Fibroblast of mammary gland (primary cell): ENCODE measurements at regions not wholly inside any gene's neighbourhood (a gene's known extent, or its start where the extent isn't known, plus 50 kb on each side); places are given as distances from the start of the nearest gene placed in this dataset.
A peak's percentile ranks its signal among the peaks of the same experiment; 100 is the strongest.

Experiments used
- DNase-seq: peaks from one replicate; pipeline ENCODE4 v3.0.0-alpha.2; 2010; ENCODE audit warnings: low read depth
- H3K4me3 ChIP-seq: 2 replicates; pipeline ENCODE4 v1.5.1; 2011; ENCODE audit warnings: low read depth, mild to moderate bottlenecking, low read length, moderate library complexity; ENCODE audit not compliant: control insufficient read depth
- TF ChIP-seq, protein P1 (sequence below): conservative IDR thresholded peaks from 2 replicates; pipeline ENCODE4 v1.5.1; 2011; ENCODE audit warnings: low read depth, low read length, inconsistent platforms; ENCODE audit not compliant: control insufficient read depth, insufficient read depth

DNA sequence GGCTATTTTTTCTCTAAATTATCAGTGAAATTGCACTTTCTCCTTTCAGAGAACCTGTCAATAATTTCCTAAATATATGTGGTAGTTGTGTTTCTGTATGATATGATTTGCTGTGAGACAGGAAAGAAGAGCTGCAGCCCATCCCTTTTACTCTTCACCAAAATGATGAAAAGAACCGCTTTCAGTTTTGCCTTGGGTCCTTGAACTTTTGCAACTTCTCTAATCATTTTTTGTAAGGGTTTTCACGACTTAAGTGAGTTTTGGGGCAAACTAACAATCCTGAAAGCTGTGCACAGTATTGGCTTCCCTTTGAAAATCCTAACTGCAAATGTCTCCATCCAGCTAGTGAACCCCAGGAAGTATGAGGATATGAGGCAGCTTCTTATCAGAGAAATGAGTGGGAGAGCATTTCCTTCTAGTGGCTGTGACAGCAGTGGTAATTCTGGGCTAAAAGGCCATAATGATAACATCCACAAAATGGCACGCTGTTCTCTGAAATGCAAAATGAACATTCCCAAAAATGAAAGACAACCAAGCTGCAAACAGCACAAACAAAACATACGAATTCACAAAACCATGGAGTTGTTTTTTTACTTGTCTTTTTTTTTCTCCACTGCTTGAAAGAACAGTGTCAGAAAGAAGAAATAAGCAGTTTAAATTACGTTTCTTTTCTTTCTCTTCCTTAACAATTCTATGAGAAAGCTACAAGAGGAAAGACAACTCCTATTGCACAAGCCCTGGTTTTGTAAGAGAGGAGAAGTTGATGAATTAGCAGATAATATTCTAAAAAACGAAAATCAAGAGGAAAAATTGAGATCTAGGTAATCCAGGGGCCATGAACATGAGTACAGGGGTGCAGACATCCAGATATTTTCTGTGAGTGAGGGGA, 1291.6 kb upstream of the ZEB2 start:
- TF ChIP-seq, protein P1, sequence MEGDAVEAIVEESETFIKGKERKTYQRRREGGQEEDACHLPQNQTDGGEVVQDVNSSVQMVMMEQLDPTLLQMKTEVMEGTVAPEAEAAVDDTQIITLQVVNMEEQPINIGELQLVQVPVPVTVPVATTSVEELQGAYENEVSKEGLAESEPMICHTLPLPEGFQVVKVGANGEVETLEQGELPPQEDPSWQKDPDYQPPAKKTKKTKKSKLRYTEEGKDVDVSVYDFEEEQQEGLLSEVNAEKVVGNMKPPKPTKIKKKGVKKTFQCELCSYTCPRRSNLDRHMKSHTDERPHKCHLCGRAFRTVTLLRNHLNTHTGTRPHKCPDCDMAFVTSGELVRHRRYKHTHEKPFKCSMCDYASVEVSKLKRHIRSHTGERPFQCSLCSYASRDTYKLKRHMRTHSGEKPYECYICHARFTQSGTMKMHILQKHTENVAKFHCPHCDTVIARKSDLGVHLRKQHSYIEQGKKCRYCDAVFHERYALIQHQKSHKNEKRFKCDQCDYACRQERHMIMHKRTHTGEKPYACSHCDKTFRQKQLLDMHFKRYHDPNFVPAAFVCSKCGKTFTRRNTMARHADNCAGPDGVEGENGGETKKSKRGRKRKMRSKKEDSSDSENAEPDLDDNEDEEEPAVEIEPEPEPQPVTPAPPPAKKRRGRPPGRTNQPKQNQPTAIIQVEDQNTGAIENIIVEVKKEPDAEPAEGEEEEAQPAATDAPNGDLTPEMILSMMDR: no peak
- DNase-seq: no peak
- H3K4me3 ChIP-seq: no peak overlapping the region

DNA sequence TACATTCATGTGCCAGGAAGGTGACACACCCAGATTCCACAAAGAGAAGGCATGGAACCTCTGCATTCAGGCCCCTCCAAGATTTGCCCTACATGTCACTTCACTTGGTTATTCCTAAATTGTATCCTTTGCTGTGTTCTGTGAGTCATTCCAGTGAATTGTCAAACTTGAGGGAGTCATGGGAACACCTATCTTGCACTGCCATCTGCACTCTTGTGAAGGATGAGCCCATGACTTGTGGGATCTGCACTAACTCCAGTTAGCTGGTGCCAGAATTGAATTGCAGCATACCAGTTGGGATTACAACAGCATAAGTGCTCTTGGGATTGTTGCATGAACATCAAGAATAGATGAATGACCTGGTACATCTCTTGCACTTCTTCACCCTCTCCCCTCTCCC, 1288.0 kb upstream of the ZEB2 start:
- peak; percentile 10 for DNase-seq
- TF ChIP-seq, protein P1: no peak
- no peak overlapping the region for H3K4me3 ChIP-seq

DNA sequence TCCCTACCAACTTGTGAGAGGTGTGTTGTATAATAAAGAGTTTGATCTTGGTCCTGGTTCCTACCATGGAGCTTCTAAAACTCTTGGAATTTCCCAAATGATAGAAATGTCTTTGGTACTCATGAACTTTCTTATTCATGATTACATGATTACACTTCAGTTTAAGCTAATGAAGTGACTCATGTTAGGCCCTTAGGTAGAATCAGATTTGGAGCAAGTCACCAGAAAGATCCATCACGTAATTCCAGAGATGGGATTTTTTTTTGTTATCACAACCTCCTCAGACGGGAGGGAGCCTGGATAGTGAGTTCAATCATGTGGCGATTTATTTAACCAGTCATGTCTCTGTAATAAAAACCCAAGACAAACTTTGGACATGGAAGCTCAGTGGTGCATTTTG, 1287.6 kb upstream of the ZEB2 start:
- TF ChIP-seq, protein P1: no peak
- DNase-seq: no peak
- no peak overlapping the region for H3K4me3 ChIP-seq

DNA sequence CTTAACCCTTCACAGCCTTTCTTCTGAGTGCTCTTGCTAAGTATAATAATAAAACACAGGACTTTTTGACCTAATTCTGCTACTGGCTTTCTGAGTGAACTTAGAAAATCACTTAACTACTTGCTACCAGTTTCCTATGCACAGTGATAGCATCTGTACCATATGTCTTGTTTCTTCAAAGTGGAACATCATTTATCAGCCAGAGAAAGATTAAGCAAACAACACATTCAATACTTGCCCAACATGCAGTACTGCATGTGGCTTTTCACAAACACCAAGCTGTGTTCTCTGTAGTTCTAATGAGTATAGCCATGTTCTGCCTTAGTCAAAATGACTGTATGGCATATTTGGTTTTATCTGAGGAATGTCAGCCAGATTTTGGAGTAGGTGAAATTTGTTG, 1286.6 kb upstream of the ZEB2 start:
- TF ChIP-seq, protein P1: no peak
- DNase-seq: no peak
- no peak overlapping the region for H3K4me3 ChIP-seq

DNA sequence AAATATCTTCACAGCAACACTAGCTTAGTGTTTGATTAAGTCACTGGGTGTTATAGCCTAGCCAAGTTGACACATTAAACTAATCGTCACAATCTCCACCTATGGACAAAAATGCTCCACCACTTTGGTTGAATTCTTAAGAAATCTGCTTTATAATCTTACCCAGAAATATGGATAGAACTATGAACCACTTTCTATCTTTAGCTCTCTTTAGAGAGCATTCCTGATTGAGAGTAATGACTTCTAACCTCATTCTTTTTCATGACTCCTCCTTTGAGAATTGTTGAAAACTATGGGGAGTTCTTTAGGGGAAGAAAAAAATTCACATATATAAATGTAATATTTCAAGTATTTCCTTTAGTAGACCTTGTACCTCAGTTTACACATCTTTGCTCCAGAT, 1282.2 kb upstream of the ZEB2 start:
- no peak overlapping the region for H3K4me3 ChIP-seq
- DNase-seq: no peak
- TF ChIP-seq, protein P1: no peak

DNA sequence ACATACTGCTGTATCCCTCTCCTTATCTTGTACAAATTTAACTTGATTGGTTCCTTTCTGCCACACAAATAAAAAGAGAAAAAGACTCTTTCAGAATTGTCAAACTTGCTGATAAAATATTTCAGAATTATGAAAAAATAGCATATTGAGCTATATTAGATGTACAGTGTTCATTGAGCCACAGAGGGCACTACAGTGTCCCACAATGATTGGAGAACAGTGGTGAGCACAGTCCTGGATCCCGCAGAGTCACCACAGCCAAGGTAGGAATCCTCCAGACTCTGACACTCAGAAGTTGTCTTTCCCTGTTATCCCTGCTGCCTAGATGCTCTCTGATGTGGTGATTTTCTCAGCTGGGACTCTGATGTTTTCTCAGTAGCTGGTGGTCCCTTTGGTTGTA, 1281.3 kb upstream of the ZEB2 start:
- TF ChIP-seq, protein P1: no peak
- no peak overlapping the region for H3K4me3 ChIP-seq
- DNase-seq: no peak
